Stimulated activated CD4-positive, alpha-beta T cell treated with anti-CD3 and anti-CD28 coated beads, Interleukin-15, amount 100 ng/mL, for 48 hours (primary cell): ENCODE measurements at regions not wholly inside any gene's neighbourhood (a gene's known extent, or its start where the extent isn't known, plus 50 kb on each side); places are given as distances from the start of the nearest gene placed in this dataset.

Experiments used
- DNase-seq, 2 donors: peaks; one replicate each; pipeline ENCODE4 v3.0.0-alpha.2; 2020; ENCODE audit warnings: low read depth in 2 of 2

GRCh38 chr6:165915022-165915770, 252.2 kb upstream of the PDE10A start:
- DNase-seq, result no peak

- no peak for DNase-seq
These were observed 250.9 kb upstream of the PDE10A start for GRCh38 chr6:165913676-165914570.

- DNase-seq, result no peak
These were observed 247.3 kb upstream of the PDE10A start for GRCh38 chr6:165910184-165910966.

DNA sequence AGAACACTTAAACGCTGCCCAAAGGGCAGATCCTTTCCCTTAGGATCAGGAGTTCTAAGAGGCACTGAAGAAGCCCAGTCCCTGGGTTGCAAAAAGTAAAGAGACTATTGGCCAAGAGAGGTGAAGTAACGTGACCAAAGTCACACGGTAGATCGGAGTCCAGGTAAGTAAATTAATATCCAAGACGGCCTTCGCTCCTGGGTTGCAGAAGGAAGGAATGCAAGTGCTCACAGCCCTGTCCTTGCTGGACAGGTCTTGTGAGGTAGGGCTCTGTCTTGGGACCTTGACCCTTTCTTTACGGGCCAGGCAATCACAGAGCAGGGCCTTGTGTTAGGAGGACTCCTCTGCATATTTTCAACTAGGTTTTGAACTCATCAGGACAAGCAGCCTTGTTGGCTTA, 243.7 kb upstream of the PDE10A start:
- no peak for DNase-seq

DNA sequence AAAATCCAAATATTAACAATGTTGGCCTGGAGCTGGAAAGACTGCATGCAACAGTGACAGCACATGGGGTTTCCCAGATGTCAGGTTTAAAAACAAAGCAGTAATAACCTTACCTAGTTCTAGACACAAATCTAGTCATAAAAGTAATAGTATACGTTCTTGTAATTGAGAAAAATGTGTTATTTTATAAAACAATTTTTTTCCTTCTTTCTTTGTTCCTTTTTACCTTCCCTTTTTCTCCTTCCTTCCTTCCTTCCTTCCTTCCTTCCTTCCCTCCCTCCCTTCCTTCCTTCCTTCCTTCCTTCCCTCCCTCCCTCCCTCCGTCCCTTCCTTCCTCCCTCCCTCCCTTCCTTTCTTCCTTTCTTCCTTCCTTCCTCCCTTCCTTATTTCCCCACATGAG, 242.7 kb upstream of the PDE10A start:
- no peak for DNase-seq

DNA sequence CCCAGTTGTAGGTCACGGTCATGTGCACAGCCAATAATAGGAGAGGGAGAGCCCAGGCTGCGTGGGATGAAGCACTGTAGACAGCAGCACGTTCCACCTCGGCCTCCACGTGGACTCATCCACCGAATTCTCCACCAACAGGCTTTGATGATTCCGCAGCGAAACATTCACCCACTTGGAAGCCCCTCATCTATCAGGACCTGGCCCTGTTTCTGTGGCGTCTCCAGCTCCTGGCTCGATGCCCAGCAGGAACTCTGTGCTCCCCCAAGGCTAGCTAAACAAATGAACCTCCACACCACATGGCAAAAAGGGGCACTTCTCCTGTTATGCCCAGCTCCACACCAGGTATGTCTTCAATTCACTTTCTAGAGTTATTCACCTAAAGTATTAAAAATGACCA, 237.9 kb upstream of the PDE10A start:
- DNase-seq, result no peak

DNA sequence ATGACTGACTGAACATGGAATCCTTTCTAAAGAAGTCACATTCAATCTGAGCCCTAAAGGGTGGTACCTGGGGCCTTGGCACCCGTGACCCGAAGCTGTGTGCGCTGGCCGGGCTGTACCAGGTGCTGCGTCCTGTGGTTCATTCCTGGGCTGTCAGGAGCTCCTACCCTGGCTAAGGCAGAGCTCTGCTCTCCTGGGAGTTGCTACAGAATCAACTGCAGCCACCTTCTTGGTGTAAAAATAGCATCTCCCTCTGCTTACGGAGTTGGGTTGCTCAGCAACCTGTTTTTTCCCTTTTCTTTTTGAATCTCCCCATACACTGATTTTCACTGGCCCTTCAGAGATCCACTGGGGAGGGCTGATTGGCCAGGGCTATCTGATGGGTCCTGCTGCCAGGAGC, 236.6 kb upstream of the PDE10A start:
- DNase-seq, result no peak

- no peak for DNase-seq
These were observed 232.6 kb upstream of the PDE10A start for GRCh38 chr6:165895421-165896165.

GRCh38 chr6:165894171-165894825, 231.3 kb upstream of the PDE10A start:
- DNase-seq, result no peak

- no peak for DNase-seq
These were observed 230.4 kb upstream of the PDE10A start for GRCh38 chr6:165893431-165893830.

DNA sequence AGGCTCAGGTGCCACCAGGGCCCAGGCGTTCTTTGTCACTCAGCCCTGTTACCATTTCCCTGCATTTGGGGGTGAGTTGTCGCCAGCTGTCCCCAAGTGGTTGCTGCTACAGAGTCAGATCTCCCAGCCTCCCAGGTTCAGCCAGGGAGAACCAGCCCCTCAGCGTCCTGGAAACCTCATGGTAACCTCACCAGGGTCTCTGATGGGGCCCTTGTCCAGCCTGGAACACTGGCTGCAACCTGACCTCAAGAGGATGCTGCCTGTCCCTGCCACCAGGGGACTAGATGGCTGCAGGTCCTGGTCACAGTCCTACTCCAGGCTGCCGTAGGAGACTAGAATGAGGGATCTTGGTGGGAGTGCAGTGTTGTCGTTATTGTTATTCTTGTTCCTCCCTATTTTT, 228.3 kb upstream of the PDE10A start:
- DNase-seq, result no peak

DNA sequence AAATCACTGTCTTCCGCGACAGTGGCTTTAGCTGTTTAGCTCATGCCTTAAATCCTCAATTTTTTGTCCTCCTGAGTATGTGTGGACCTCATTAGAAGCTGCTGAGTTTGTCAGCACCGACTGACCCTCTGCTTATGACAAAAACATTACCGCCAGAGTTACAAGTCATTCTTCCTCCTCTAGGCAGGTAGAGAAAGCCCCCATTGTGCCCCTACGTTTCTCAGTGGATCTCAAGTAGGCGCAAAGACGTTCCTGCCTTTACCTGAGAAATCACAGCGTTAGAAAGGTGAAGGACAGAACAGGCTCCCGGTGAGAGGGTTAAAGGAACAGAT, 227.3 kb upstream of the PDE10A start:
- DNase-seq, result no peak

GRCh38 chr6:165889636-165890403, 226.8 kb upstream of the PDE10A start:
- DNase-seq, result no peak

- DNase-seq, result no peak
These were observed 223.1 kb upstream of the PDE10A start for GRCh38 chr6:165886169-165886568.

- DNase-seq, result peak; percentile 47 to 54
These were observed 222.0 kb upstream of the PDE10A start for GRCh38 chr6:165884813-165885765.

GRCh38 chr6:165883851-165884640, 221.0 kb upstream of the PDE10A start:
- no peak for DNase-seq

- no peak for DNase-seq
These were observed 218.8 kb upstream of the PDE10A start for GRCh38 chr6:165881806-165882205.

GRCh38 chr6:165880686-165881085, 217.6 kb upstream of the PDE10A start:
- DNase-seq, result no peak
